GM12878 (cell line): ENCODE measurements at regions not wholly inside any gene's neighbourhood (a gene's known extent, or its start where the extent isn't known, plus 50 kb on each side); places are given as distances from the start of the nearest gene placed in this dataset.
"Not testable (repeated sequence)": the region's sequence is repeated elsewhere in the genome, so short reads cannot be mapped to it uniquely, and the experiment has no call there.

Experiments
- ATAC-seq: fragments of 200-7000 bp; cut with Tn5 transposase; 3 replicates; pipeline ENCODE4 v1.9.1; 2020; ENCODE audit warnings: mild to moderate bottlenecking, moderate library complexity
- BruUV-seq: library from RNA; stranded (reverse); fragments of 400-500 nt; replicated peaks from 2 replicates; lab custom pipeline; 2021; lab: Mats Ljungman, UMichigan
- CTCF ChIA-PET: fragments of 300-600 bp; sonication (Branson Sonifier 250); formaldehyde crosslinking; extraction: SDS; loops from one replicate; lab custom pipeline; 2021; ENCODE audit warnings: inconsistent platforms; lab: Yijun Ruan, JAX
- POLR2A ChIA-PET: fragments of 350-600 bp; formaldehyde crosslinking; extraction: SDS; loops from one replicate; lab custom pipeline; 2021; ENCODE audit warnings: inconsistent platforms; lab: Charles Lee
- RAD21 ChIA-PET: fragments of 300-600 bp; sonication (Branson Sonifier 250); formaldehyde crosslinking; loops from one replicate; lab custom pipeline; 2023; ENCODE audit warnings: antibody characterized with exemption; ENCODE audit not compliant: unreplicated experiment; lab: Charles Lee
- SMC1A ChIA-PET: fragments of 300-600 bp; sonication (Branson Sonifier 250); formaldehyde crosslinking; loops from one replicate; lab custom pipeline; 2023; ENCODE audit not compliant: unreplicated experiment, uncharacterized antibody; lab: Charles Lee
- DNase-seq: peaks from one replicate; pipeline ENCODE4 v3.0.0-alpha.2; 2011; ENCODE audit warnings: low read depth, low spot score
- FAIRE-seq: peaks from 3 replicates; lab custom pipeline; 2011; peaks lifted over from hg19 to GRCh38; lab: Jason Lieb, UNC
- H2AFZ ChIP-seq: 2 replicates; pipeline ENCODE4 v1.6.0; 2011; ENCODE audit warnings: low read depth, low read length, control low read depth; ENCODE audit not compliant: control insufficient read depth
- H3K27ac ChIP-seq: 2 replicates; pipeline ENCODE4 v1.5.1; 2011; ENCODE audit warnings: control low read depth; ENCODE audit not compliant: control insufficient read depth, insufficient read depth
- H3K27me3 ChIP-seq, 2 experiments: replicated peaks in 1 of 2; 2 replicates each; pipeline versions ENCODE4 v1.6.0 to v1.6.1; 2011; ENCODE audit warnings: low read length in 1 of 2; ENCODE audit not compliant: control insufficient read depth in 2 of 2, insufficient read depth in 2 of 2
- H3K36me3 ChIP-seq, 2 experiments: 2 replicates each; pipeline ENCODE4 v1.5.1; 2011; ENCODE audit warnings: low read length in 1 of 2; ENCODE audit not compliant: control insufficient read depth in 2 of 2, insufficient read depth in 2 of 2
- H3K4me1 ChIP-seq: 2 replicates; pipeline ENCODE4 v1.6.1; 2011; ENCODE audit warnings: mild to moderate bottlenecking, low read length, moderate library complexity, mixed read lengths; ENCODE audit not compliant: control insufficient read depth, insufficient read depth
- H3K4me2 ChIP-seq: 2 replicates; pipeline ENCODE4 v1.6.0; 2011; ENCODE audit warnings: control low read depth; ENCODE audit not compliant: control insufficient read depth, insufficient read depth
- H3K4me3 ChIP-seq: fragments of 200-600 bp; sonication (generic); 2 replicates; pipeline ENCODE4 v1.5.1; 2016
- H3K79me2 ChIP-seq: 2 replicates; pipeline ENCODE4 v1.6.0; 2011; ENCODE audit warnings: low read length; ENCODE audit not compliant: control insufficient read depth, insufficient read depth
- H3K9ac ChIP-seq: 2 replicates; pipeline ENCODE4 v1.8.0; 2011; ENCODE audit warnings: low read length, control low read depth, mixed read lengths; ENCODE audit not compliant: control insufficient read depth, insufficient read depth
- H3K9me3 ChIP-seq: replicated peaks from 3 replicates; pipeline ENCODE4 v1.5.1; 2011; ENCODE audit warnings: mild to moderate bottlenecking, low read length; ENCODE audit not compliant: control insufficient read depth, insufficient read depth
- H4K20me1 ChIP-seq: 2 replicates; pipeline ENCODE4 v1.6.0; 2011; ENCODE audit not compliant: control insufficient read depth, insufficient read depth
- BCL3 ChIP-seq: IDR thresholded peaks from 2 replicates; pipeline ENCODE4 v1.6.1; 2011; ENCODE audit warnings: borderline replicate concordance, low read depth, mild to moderate bottlenecking, moderate library complexity, low read length; ENCODE audit not compliant: insufficient read depth, poor library complexity, severe bottlenecking
- BRCA1 ChIP-seq: IDR thresholded peaks from 2 replicates; pipeline ENCODE4 v1.6.1; 2011; ENCODE audit warnings: low read depth, low read length, improper control_type of control experiment
- EED ChIP-seq: sonication (generic); IDR thresholded peaks from 2 replicates; pipeline ENCODE4 v1.6.1; 2016; ENCODE audit warnings: antibody characterized with exemption, low read depth
- EZH2 ChIP-seq: IDR thresholded peaks from 2 replicates; pipeline ENCODE4 v1.6.1; 2012; ENCODE audit warnings: low read depth, mild to moderate bottlenecking, control low read depth, inconsistent platforms, low read length, borderline replicate concordance; ENCODE audit not compliant: control insufficient read depth
- MAX ChIP-seq: IDR thresholded peaks from 2 replicates; pipeline ENCODE4 v1.6.1; 2012; ENCODE audit warnings: low read depth, low read length, improper control_type of control experiment
- SUPT20H ChIP-seq: IDR thresholded peaks from 2 replicates; pipeline ENCODE4 v1.6.1; 2011; ENCODE audit warnings: low read depth, mild to moderate bottlenecking, low read length, moderate library complexity, borderline replicate concordance; ENCODE audit not compliant: control insufficient read depth
- SUZ12 ChIP-seq: fragments of 200-600 bp; sonication (generic); IDR thresholded peaks from one replicate; pipeline ENCODE4 v1.6.1; 2018; ENCODE audit warnings: antibody characterized with exemption, mild to moderate bottlenecking; ENCODE audit not compliant: unreplicated experiment
- ZBTB4 ChIP-seq: fragments of 450-650 bp; formaldehyde crosslinking; IDR thresholded peaks from 2 replicates; pipeline ENCODE4 v1.4.0; 2022; ENCODE audit warnings: mild to moderate bottlenecking, moderate library complexity
- WGBS: methylation state at CpG from one replicate; pipeline ENCODE4 v1.1.6; 2016; ENCODE audit warnings: low lambda C conversion rate; ENCODE audit not compliant: insufficient replicate concordance, insufficient coverage; ENCODE audit errors: missing lambda C conversion rate; 5-methylcytosine and 5-hydroxymethylcytosine counted together
- in situ Hi-C: fragments of 300-500 bp; cut with MboI; formaldehyde crosslinking; loops from 9 replicates; pipeline ENCODE4 v1.14.3; 2018; ENCODE audit warnings: mixed read lengths
- intact Hi-C: fragments of 100-400 bp; cut with micrococcal nuclease; formaldehyde crosslinking; loops from one replicate; pipeline ENCODE4 v1.14.2; 2022; ENCODE audit not compliant: unreplicated experiment

GRCh38 chr5:154652746-154653417 is 102.3 kb upstream of the LARP1 start (continued):
- TF ChIP-seq EZH2 (no peak), BRCA1 (no peak)

GRCh38 chr5:154651795-154652194 is 103.4 kb upstream of the LARP1 start:
- DNase-seq, H4K20me1 ChIP-seq, H3K79me2 ChIP-seq, H3K9me3 ChIP-seq, in situ Hi-C loops, H3K4me3 ChIP-seq, BruUV-seq, H2AFZ ChIP-seq, ATAC-seq, H3K9ac ChIP-seq, FAIRE-seq, H3K27me3 ChIP-seq, POLR2A ChIA-PET, H3K4me2 ChIP-seq, H3K36me3 ChIP-seq, H3K27ac ChIP-seq: not testable (repeated sequence)
- intact Hi-C loops: loop anchor here (5.0 to 10.0 kb wide), 5 partner anchors 106 to 396 kb away; partner anchors contain the start of gene LARP1
- H3K4me1 ChIP-seq: peaks cover 14% of the 10 kb centered on the region
- SMC1A ChIA-PET: interaction anchor here (1.1 to 2.3 kb wide), 2 partner anchors 159 to 205 kb away, joined by 3 to 5 read pairs; no protein-coding TSS in a partner anchor
- CTCF ChIA-PET: interaction anchor here (0.7 to 3.2 kb wide), 13 partner anchors 23 to 504 kb away, joined by 3 to 14 read pairs (median 4); partner anchors contain the start of gene GEMIN5
- WGBS: 81% methylated on average over 5 of the region's 5 CpGs
- RAD21 ChIA-PET: interaction anchor here (0.7 to 1.5 kb wide), 4 partner anchors 101 to 502 kb away, joined by 3 to 6 read pairs (median 3); no protein-coding TSS in a partner anchor

GRCh38 chr5:154648706-154649105 is 106.5 kb upstream of the LARP1 start:
- DNase-seq: no peak
- H3K4me3 ChIP-seq: no peak overlapping the region
- peaks cover 7% of the 10 kb centered on the region for H3K4me1 ChIP-seq
- H3K4me2 ChIP-seq: no peak overlapping the region
- H3K36me3 ChIP-seq: no peaks in the 10 kb centered on the region
- CTCF ChIA-PET: interaction anchor here (0.7 to 1.2 kb wide), 4 partner anchors 10 to 400 kb away, joined by 3 to 4 read pairs (median 4); no protein-coding TSS in a partner anchor
- no TSS peak for BruUV-seq
- POLR2A ChIA-PET: no interaction called here
- H3K9me3 ChIP-seq: no peaks in the 10 kb centered on the region
- RAD21 ChIA-PET: no interaction called here
- H3K9ac ChIP-seq: no peak overlapping the region
- H3K27me3 ChIP-seq: peaks cover 0 to 3% of the 10 kb centered on the region in 2 experiments; a peak in 2 of 4 replicates
- no peak for FAIRE-seq
- SMC1A ChIA-PET: interaction anchor here (1.6 kb wide), 1 partner anchor 189 kb away, joined by 5 read pairs; no protein-coding TSS in a partner anchor
- no peak for ATAC-seq
- in situ Hi-C loops (loop anchor here (5.0 kb wide), 1 partner anchor 164 kb away; no protein-coding TSS in a partner anchor), intact Hi-C loops (no loop called here)
- H4K20me1 ChIP-seq: no peaks in the 10 kb centered on the region
- H2AFZ ChIP-seq: no peak overlapping the region
- H3K27ac ChIP-seq: no peak overlapping the region
- over 99% methylated on average over 9 of the region's 9 CpGs for WGBS
- no peaks in the 10 kb centered on the region for H3K79me2 ChIP-seq
- TF ChIP-seq BCL3 (no peak), SUZ12 (no peak), MAX (no peak), ZBTB4 (CRISPR knock-in tag) (no peak), SUPT20H (no peak), EED (no peak)
